ENCODE measurements at regions not wholly inside any gene's neighbourhood (a gene's known extent, or its start where the extent isn't known, plus 50 kb on each side); places are given as distances from the start of the nearest gene placed in this dataset.

DNA sequence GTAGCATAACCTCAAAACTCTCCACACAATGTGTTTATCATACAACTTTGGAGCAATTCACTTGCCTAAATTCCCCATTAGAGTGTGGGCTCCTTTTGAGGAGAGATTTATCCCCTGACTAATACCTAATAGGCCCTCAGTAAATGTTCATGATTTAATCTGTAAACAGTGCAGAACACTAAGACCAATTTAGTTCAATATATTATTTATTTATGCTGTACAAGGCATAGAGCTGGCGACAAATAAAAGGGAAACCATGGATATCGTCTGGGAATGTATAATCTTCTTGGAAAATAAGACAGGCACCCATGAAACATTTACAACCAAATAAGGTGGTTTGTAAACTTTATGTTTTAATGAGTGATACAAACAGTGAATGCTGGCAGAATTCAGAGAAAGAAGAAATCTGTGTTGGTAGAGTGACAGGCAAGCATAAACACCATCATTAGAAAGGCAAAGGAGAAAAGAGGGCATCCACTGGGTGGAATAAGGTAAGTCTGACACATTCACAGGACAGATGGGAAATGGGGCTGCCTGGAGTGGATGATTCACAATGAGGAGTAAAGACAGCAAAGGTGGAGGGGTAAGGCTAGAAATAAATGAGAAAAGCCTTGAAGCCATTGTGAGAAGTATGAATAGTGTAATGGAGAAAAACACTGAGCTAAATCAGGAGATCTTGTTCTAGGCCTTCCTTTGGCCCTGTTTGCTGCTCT, 106.1 kb upstream of the MIR17HG start:
- ATAC-seq (no peak), DNase-seq (ENCODE audit: low spot score) (no peak)
- peaks cover 9% of the 10 kb centered on the region for H3K36me3 Mint-ChIP-seq
- TF ChIP-seq, protein P1, sequence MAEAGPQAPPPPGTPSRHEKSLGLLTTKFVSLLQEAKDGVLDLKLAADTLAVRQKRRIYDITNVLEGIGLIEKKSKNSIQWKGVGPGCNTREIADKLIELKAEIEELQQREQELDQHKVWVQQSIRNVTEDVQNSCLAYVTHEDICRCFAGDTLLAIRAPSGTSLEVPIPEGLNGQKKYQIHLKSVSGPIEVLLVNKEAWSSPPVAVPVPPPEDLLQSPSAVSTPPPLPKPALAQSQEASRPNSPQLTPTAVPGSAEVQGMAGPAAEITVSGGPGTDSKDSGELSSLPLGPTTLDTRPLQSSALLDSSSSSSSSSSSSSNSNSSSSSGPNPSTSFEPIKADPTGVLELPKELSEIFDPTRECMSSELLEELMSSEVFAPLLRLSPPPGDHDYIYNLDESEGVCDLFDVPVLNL (CRISPR knock-in tag; IDR thresholded peaks at IDR 0.05; ENCODE audit: borderline replicate concordance, low read depth) = no peak
- TF ChIP-seq, protein P2, sequence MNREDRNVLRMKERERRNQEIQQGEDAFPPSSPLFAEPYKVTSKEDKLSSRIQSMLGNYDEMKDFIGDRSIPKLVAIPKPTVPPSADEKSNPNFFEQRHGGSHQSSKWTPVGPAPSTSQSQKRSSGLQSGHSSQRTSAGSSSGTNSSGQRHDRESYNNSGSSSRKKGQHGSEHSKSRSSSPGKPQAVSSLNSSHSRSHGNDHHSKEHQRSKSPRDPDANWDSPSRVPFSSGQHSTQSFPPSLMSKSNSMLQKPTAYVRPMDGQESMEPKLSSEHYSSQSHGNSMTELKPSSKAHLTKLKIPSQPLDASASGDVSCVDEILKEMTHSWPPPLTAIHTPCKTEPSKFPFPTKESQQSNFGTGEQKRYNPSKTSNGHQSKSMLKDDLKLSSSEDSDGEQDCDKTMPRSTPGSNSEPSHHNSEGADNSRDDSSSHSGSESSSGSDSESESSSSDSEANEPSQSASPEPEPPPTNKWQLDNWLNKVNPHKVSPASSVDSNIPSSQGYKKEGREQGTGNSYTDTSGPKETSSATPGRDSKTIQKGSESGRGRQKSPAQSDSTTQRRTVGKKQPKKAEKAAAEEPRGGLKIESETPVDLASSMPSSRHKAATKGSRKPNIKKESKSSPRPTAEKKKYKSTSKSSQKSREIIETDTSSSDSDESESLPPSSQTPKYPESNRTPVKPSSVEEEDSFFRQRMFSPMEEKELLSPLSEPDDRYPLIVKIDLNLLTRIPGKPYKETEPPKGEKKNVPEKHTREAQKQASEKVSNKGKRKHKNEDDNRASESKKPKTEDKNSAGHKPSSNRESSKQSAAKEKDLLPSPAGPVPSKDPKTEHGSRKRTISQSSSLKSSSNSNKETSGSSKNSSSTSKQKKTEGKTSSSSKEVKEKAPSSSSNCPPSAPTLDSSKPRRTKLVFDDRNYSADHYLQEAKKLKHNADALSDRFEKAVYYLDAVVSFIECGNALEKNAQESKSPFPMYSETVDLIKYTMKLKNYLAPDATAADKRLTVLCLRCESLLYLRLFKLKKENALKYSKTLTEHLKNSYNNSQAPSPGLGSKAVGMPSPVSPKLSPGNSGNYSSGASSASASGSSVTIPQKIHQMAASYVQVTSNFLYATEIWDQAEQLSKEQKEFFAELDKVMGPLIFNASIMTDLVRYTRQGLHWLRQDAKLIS (CRISPR knock-in tag; IDR thresholded peaks at IDR 0.05; ENCODE audit: borderline replicate concordance) = no peak
- TF ChIP-seq ATF1 (CRISPR knock-in tag; IDR thresholded peaks at IDR 0.05) (no peak), RORB (CRISPR knock-in tag; IDR thresholded peaks at IDR 0.05) (no peak)
- H3K27me3 Mint-ChIP-seq (ENCODE audit: low read depth) = no peaks in the 10 kb centered on the region
- ChIA-PET POLR2A (no interaction called here), CTCF (no interaction called here)
- H3K4me3 Mint-ChIP-seq = no peak overlapping the region
- no peak overlapping the region for H3K27ac Mint-ChIP-seq
- peaks cover 14% of the 10 kb centered on the region for H3K9me3 Mint-ChIP-seq
- peaks cover 1% of the 10 kb centered on the region; the same call in 1 of the 2 replicates for H3K4me1 Mint-ChIP-seq

DNA sequence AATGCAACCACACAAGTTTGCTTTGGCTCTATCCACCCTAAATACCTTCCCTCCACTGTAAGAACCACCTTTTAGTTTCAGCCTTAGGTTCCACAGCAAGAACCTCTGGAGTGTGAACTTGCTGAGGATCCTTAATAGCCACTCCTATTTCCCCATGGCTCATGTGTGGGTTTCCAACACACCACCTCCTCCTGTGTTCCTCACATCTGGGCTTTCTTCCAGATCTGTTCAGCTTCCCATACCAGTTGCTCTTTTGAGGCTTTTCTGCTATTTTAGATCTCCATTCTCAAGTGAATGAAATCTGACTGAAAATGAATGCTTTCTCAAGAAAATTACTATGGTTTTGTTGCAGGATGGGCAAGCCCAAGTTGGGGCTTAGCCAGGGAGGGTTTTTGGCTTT, 104.8 kb upstream of the MIR17HG start:
- Mint-ChIP-seq H3K27ac (no peak overlapping the region), H3K4me3 (no peak overlapping the region), H3K36me3 (peaks cover 9% of the 10 kb centered on the region), H3K27me3 (ENCODE audit: low read depth) (no peaks in the 10 kb centered on the region), H3K4me1 (peaks cover 10% of the 10 kb centered on the region), H3K9me3 (peaks cover 14% of the 10 kb centered on the region)
- no peak for DNase-seq (ENCODE audit: low spot score)
- no peak for TF ChIP-seq CREM (CRISPR knock-in tag; IDR thresholded peaks at IDR 0.05)
- TF ChIP-seq MXD4 (CRISPR knock-in tag; IDR thresholded peaks at IDR 0.05; ENCODE audit: borderline replicate concordance) = no peak
- TF ChIP-seq, protein P3, sequence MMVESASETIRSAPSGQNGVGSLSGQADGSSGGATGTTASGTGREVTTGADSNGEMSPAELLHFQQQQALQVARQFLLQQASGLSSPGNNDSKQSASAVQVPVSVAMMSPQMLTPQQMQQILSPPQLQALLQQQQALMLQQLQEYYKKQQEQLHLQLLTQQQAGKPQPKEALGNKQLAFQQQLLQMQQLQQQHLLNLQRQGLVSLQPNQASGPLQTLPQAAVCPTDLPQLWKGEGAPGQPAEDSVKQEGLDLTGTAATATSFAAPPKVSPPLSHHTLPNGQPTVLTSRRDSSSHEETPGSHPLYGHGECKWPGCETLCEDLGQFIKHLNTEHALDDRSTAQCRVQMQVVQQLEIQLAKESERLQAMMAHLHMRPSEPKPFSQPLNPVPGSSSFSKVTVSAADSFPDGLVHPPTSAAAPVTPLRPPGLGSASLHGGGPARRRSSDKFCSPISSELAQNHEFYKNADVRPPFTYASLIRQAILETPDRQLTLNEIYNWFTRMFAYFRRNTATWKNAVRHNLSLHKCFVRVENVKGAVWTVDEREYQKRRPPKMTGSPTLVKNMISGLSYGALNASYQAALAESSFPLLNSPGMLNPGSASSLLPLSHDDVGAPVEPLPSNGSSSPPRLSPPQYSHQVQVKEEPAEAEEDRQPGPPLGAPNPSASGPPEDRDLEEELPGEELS (CRISPR knock-in tag; IDR thresholded peaks at IDR 0.05) = no peak
- TF ChIP-seq FOXP1 (CRISPR knock-in tag; IDR thresholded peaks at IDR 0.05; ENCODE audit: borderline replicate concordance) = no peak
- TF ChIP-seq NR3C1 (CRISPR knock-in tag; conservative IDR thresholded peaks at IDR 0.05; ENCODE audit: low read depth) = no peak
- no peak for TF ChIP-seq SP1 (CRISPR knock-in tag; conservative IDR thresholded peaks at IDR 0.05)
- TF ChIP-seq, protein P4, sequence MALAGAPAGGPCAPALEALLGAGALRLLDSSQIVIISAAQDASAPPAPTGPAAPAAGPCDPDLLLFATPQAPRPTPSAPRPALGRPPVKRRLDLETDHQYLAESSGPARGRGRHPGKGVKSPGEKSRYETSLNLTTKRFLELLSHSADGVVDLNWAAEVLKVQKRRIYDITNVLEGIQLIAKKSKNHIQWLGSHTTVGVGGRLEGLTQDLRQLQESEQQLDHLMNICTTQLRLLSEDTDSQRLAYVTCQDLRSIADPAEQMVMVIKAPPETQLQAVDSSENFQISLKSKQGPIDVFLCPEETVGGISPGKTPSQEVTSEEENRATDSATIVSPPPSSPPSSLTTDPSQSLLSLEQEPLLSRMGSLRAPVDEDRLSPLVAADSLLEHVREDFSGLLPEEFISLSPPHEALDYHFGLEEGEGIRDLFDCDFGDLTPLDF (CRISPR knock-in tag; IDR thresholded peaks at IDR 0.05) = no peak
- no peak for TF ChIP-seq ZNF416 (CRISPR knock-in tag; IDR thresholded peaks at IDR 0.05)
- TF ChIP-seq CREB1 (CRISPR knock-in tag; IDR thresholded peaks at IDR 0.05) = no peak
- TF ChIP-seq, protein P5, sequence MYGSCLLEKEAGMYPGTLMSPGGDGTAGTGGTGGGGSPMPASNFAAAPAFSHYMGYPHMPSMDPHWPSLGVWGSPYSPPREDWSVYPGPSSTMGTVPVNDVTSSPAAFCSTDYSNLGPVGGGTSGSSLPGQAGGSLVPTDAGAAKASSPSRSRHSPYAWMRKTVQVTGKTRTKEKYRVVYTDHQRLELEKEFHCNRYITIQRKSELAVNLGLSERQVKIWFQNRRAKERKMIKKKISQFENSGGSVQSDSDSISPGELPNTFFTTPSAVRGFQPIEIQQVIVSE (CRISPR knock-in tag; IDR thresholded peaks at IDR 0.05; ENCODE audit: borderline replicate concordance) = no peak
- TF ChIP-seq, protein P6, sequence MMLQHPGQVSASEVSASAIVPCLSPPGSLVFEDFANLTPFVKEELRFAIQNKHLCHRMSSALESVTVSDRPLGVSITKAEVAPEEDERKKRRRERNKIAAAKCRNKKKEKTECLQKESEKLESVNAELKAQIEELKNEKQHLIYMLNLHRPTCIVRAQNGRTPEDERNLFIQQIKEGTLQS (CRISPR knock-in tag; conservative IDR thresholded peaks at IDR 0.05) = no peak
- TF ChIP-seq FOXJ3 (CRISPR knock-in tag; IDR thresholded peaks at IDR 0.05; ENCODE audit: borderline replicate concordance) = no peak
- no peak for TF ChIP-seq MYBL2 (CRISPR knock-in tag; IDR thresholded peaks at IDR 0.05)
- no peak for TF ChIP-seq GTF2I (CRISPR knock-in tag; conservative IDR thresholded peaks at IDR 0.05)
- POLR2A ChIA-PET = no interaction called here
- CTCF ChIA-PET = no interaction called here
- ATAC-seq = no peak
